ENCODE measurements at regions not wholly inside any gene's neighbourhood (a gene's known extent, or its start where the extent isn't known, plus 50 kb on each side); places are given as distances from the start of the nearest gene placed in this dataset.

- CTCF ChIA-PET, result no interaction called here
- POLR2A ChIA-PET, result no interaction called here
- H3K4me2 ChIP-seq, result no peak overlapping the region
- H3K4me1 ChIP-seq, result no peaks in the 10 kb centered on the region
- FAIRE-seq, result no peak
- H3K27ac ChIP-seq, result no peak overlapping the region
- WGBS (ENCODE audit: missing lambda C conversion rate), result 6% methylated on average over 3 of the region's 3 CpGs
- H3K9me3 ChIP-seq, result no peaks in the 10 kb centered on the region
- no peak for TF ChIP-seq CEBPB (IDR thresholded peaks at IDR 0.05)
- TF ChIP-seq JUN (IDR thresholded peaks at IDR 0.05), result no peak
- no peak overlapping the region for H3K4me3 ChIP-seq
- no peak for DNase-seq (ENCODE audit: low read depth in 1 of 2, low spot score in 1 of 2)
- no peak for ATAC-seq
Measured at GRCh38 chr4:10809905-10810304, 125.3 kb upstream of the CLNK start.

GRCh38 chr4:10808591-10808990 is 124.0 kb upstream of the CLNK start:
- H3K4me2 ChIP-seq, result no peak overlapping the region
- POLR2A ChIA-PET, result no interaction called here
- no peak for FAIRE-seq

GRCh38 chr4:10806953-10807645 is 122.5 kb upstream of the CLNK start:
- no peak for TF ChIP-seq NR3C1 (IDR thresholded peaks at IDR 0.05)
- no peak for TF ChIP-seq EHF (CRISPR knock-in tag; IDR thresholded peaks at IDR 0.05)
- TF ChIP-seq ELK1 (IDR thresholded peaks at IDR 0.05; ENCODE audit: low read depth, low read length), result no peak
- TF ChIP-seq NFE2L2 (conservative IDR thresholded peaks at IDR 0.05; ENCODE audit: low read length), result no peak
- no peak for TF ChIP-seq CHD2 (IDR thresholded peaks at IDR 0.05; ENCODE audit: low read length, partially characterized antibody)
- no peak for TF ChIP-seq TFCP2L1 (CRISPR knock-in tag; IDR thresholded peaks at IDR 0.05)
- no peak for TF ChIP-seq REST (IDR thresholded peaks at IDR 0.05)
- no peak for TF ChIP-seq GATA3 (IDR thresholded peaks at IDR 0.05; ENCODE audit: borderline replicate concordance)
- CTCF ChIA-PET, result no interaction called here
- H3K4me1 ChIP-seq, result no peaks in the 10 kb centered on the region
- no peak overlapping the region for H3K4me3 ChIP-seq
- 2% methylated on average over 4 of the region's 4 CpGs for WGBS (ENCODE audit: missing lambda C conversion rate)
- DNase-seq (ENCODE audit: low read depth in 1 of 2, low spot score in 1 of 2), result no peak
- no peak overlapping the region for H3K4me2 ChIP-seq
- no peak overlapping the region for H3K27ac ChIP-seq
- POLR2A ChIA-PET, result no interaction called here
- H3K9me3 ChIP-seq, result no peaks in the 10 kb centered on the region
- no peak for ATAC-seq
- FAIRE-seq, result no peak

More at GRCh38 chr4:10808591-10808990, 124.0 kb upstream of the CLNK start:
- Histone ChIP-seq H3K9me3 (no peaks in the 10 kb centered on the region), H3K4me3 (no peak overlapping the region), H3K4me1 (no peaks in the 10 kb centered on the region), H3K27ac (no peak overlapping the region)
- CTCF ChIA-PET, result no interaction called here
- DNase-seq (ENCODE audit: low read depth in 1 of 2, low spot score in 1 of 2) (no peak), ATAC-seq (no peak)
- TF ChIP-seq HOXB13 (CRISPR knock-in tag; IDR thresholded peaks at IDR 0.05; ENCODE audit: low read depth), result no peak
- no peak for TF ChIP-seq BHLHE40 (IDR thresholded peaks at IDR 0.05; ENCODE audit: low read depth, low read length)
- no peak for TF ChIP-seq RAD21 (conservative IDR thresholded peaks at IDR 0.05 in 1 of 2, IDR thresholded peaks at IDR 0.05 in 1 of 2)
- no peak for TF ChIP-seq REST (IDR thresholded peaks at IDR 0.05)

All from A549 (cell line).